ENCODE measurements at regions not wholly inside any gene's neighbourhood (a gene's known extent, or its start where the extent isn't known, plus 50 kb on each side); places are given as distances from the start of the nearest gene placed in this dataset.
"Not testable (repeated sequence)": the region's sequence is repeated elsewhere in the genome, so short reads cannot be mapped to it uniquely, and the experiment has no call there.

DNA sequence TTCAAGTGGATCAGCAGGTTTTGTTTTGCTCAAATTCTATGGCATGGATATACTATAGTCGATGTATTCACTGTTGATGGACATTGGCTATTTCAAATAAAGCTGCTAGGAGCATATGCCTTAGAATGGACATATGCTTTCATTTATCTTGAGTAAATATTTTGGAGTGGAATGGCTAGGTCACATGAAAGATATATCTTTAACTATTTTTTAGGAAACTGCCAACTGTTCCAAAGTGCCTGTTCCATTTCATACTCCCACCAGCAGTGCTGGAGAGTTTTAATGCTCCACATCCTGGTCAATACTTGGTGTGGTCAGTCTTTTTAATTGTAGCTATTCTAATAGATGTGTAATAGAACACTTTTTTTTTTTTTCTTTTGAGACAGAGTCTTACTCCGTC is 81.1 kb upstream of the PIM1 start (continued):
- TF ChIP-seq, protein P1, sequence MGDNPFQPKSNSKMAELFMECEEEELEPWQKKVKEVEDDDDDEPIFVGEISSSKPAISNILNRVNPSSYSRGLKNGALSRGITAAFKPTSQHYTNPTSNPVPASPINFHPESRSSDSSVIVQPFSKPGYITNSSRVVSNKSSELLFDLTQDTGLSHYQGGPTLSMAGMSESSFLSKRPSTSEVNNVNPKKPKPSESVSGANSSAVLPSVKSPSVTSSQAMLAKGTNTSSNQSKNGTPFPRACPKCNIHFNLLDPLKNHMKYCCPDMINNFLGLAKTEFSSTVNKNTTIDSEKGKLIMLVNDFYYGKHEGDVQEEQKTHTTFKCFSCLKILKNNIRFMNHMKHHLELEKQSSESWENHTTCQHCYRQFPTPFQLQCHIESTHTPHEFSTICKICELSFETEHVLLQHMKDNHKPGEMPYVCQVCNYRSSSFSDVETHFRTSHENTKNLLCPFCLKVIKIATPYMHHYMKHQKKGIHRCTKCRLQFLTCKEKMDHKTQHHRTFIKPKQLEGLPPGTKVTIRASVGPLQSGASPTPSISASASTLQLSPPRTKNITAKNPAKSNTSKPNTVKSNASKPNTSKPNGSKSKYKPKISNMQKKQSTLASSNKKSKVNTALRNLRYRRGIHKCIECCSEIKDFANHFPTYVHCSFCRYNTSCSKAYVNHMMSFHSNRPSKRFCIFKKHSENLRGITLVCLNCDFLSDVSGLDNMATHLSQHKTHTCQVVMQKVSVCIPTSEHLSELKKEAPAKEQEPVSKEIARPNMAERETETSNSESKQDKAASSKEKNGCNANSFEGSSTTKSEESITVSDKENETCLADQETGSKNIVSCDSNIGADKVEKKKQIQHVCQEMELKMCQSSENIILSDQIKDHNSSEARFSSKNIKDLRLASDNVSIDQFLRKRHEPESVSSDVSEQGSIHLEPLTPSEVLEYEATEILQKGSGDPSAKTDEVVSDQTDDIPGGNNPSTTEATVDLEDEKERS (tag by site-specific recombination; IDR thresholded peaks at IDR 0.05): no peak
- TF ChIP-seq, protein P2, sequence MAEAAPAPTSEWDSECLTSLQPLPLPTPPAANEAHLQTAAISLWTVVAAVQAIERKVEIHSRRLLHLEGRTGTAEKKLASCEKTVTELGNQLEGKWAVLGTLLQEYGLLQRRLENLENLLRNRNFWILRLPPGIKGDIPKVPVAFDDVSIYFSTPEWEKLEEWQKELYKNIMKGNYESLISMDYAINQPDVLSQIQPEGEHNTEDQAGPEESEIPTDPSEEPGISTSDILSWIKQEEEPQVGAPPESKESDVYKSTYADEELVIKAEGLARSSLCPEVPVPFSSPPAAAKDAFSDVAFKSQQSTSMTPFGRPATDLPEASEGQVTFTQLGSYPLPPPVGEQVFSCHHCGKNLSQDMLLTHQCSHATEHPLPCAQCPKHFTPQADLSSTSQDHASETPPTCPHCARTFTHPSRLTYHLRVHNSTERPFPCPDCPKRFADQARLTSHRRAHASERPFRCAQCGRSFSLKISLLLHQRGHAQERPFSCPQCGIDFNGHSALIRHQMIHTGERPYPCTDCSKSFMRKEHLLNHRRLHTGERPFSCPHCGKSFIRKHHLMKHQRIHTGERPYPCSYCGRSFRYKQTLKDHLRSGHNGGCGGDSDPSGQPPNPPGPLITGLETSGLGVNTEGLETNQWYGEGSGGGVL (tag by site-specific recombination; IDR thresholded peaks at IDR 0.05): no peak

- Histone ChIP-seq H3K4me3 (ENCODE audit: low read depth, low read length) (no peak overlapping the region), H3K9me3 (ENCODE audit: control insufficient read depth, insufficient read depth, low read depth, low read length) (no peaks in the 10 kb centered on the region), H3K27ac (ENCODE audit: extremely low read depth, low read depth, low read length) (no peak overlapping the region), H3K36me3 (ENCODE audit: control insufficient read depth in 2 of 2, insufficient read depth in 1 of 2, low read length in 2 of 2) (no peaks in the 10 kb centered on the region), H3K4me1 (ENCODE audit: control insufficient read depth, insufficient read depth, low read length) (no peaks in the 10 kb centered on the region)
- TF ChIP-seq ZNF394 (tag by site-specific recombination; IDR thresholded peaks at IDR 0.05; ENCODE audit: borderline replicate concordance) (no peak), ZNF239 (tag by site-specific recombination; IDR thresholded peaks at IDR 0.05) (peak; percentile 81)
- CTCF ChIA-PET: interaction anchor here (0.8 kb wide), 1 partner anchor 13 kb away, joined by 3 read pairs; no protein-coding TSS in a partner anchor
- POLR2A ChIA-PET: interaction anchor here (1.0 to 1.2 kb wide), 2 partner anchors 13 to 81 kb away, joined by 5 to 9 read pairs; no protein-coding TSS in a partner anchor
These were observed 80.2 kb upstream of the PIM1 start for GRCh38 chr6:37089783-37090182.

GRCh38 chr6:37091104-37091503 is 78.8 kb upstream of the PIM1 start:
- ChIA-PET POLR2A (interaction anchor here (2.5 kb wide), 1 partner anchor 11 kb away, joined by 8 read pairs; no protein-coding TSS in a partner anchor), CTCF (interaction anchor here (0.6 to 1.1 kb wide), 3 partner anchors 19 to 83 kb away, joined by 3 read pairs; no protein-coding TSS in a partner anchor)
- H3K27ac ChIP-seq (ENCODE audit: extremely low read depth, low read depth, low read length); H3K36me3 ChIP-seq (ENCODE audit: control insufficient read depth in 2 of 2, insufficient read depth in 1 of 2, low read length in 2 of 2); H3K4me1 ChIP-seq (ENCODE audit: control insufficient read depth, insufficient read depth, low read length); H3K9me3 ChIP-seq (ENCODE audit: control insufficient read depth, insufficient read depth, low read depth, low read length); H3K4me3 ChIP-seq (ENCODE audit: low read depth, low read length): not testable (repeated sequence)

DNA sequence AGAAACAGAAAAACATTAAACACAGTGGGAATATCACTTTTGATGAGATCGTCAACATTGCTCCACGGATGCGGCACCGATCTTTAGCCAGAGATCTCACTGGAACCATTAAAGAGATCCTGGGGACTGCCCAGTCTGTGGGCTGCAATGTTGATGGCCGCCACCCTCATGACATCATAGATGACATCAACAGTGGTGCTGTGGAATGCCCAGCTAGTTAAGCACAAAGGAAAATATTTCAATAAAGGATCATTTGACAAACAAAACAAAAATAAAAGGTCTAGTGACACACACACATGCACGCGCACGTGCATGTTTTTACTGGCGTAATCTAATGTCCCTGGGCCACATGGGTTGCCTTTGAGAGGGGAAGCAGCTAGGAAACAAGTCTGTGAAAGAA is 78.4 kb upstream of the PIM1 start:
- H3K36me3 ChIP-seq (ENCODE audit: control insufficient read depth in 2 of 2, insufficient read depth in 1 of 2, low read length in 2 of 2); H3K4me3 ChIP-seq (ENCODE audit: low read depth, low read length); H3K27ac ChIP-seq (ENCODE audit: extremely low read depth, low read depth, low read length); H3K9me3 ChIP-seq (ENCODE audit: control insufficient read depth, insufficient read depth, low read depth, low read length); H3K4me1 ChIP-seq (ENCODE audit: control insufficient read depth, insufficient read depth, low read length): not testable (repeated sequence)
- ChIA-PET POLR2A (interaction anchor here (0.6 to 2.5 kb wide), 2 partner anchors 11 to 159 kb away, joined by 3 to 8 read pairs; no protein-coding TSS in a partner anchor), CTCF (interaction anchor here (0.6 to 1.1 kb wide), 3 partner anchors 41 to 82 kb away, joined by 3 read pairs; no protein-coding TSS in a partner anchor)
- TF ChIP-seq ZNF335 (tag by site-specific recombination; conservative IDR thresholded peaks at IDR 0.05) (peak; percentile 49), KLF10 (tag by site-specific recombination; IDR thresholded peaks at IDR 0.05) (peak; percentile 77), ZNF324 (tag by site-specific recombination; IDR thresholded peaks at IDR 0.05) (peak; percentile 46; the same call in 1 of the 2 replicates), ZBTB21 (tag by site-specific recombination; IDR thresholded peaks at IDR 0.05) (peak; percentile 94), ZNF843 (tag by site-specific recombination; IDR thresholded peaks at IDR 0.05) (peak; percentile 54; the same call in 1 of the 2 replicates), ATF2 (tag by site-specific recombination; IDR thresholded peaks at IDR 0.05; ENCODE audit: low read depth) (peak; percentile 94), KLF1 (tag by site-specific recombination; IDR thresholded peaks at IDR 0.05) (peak; percentile 80), IKZF3 (tag by site-specific recombination; IDR thresholded peaks at IDR 0.05) (0 out of 2 replicates have a peak, but pooled peaks have one; percentile 8), YY2 (tag by site-specific recombination; IDR thresholded peaks at IDR 0.05) (peak; percentile 55; the same call in 1 of the 2 replicates)
- TF ChIP-seq, protein P3, sequence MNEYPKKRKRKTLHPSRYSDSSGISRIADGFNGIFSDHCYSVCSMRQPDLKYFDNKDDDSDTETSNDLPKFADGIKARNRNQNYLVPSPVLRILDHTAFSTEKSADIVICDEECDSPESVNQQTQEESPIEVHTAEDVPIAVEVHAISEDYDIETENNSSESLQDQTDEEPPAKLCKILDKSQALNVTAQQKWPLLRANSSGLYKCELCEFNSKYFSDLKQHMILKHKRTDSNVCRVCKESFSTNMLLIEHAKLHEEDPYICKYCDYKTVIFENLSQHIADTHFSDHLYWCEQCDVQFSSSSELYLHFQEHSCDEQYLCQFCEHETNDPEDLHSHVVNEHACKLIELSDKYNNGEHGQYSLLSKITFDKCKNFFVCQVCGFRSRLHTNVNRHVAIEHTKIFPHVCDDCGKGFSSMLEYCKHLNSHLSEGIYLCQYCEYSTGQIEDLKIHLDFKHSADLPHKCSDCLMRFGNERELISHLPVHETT (tag by site-specific recombination; IDR thresholded peaks at IDR 0.05): peak; percentile 87
- TF ChIP-seq, protein P4, sequence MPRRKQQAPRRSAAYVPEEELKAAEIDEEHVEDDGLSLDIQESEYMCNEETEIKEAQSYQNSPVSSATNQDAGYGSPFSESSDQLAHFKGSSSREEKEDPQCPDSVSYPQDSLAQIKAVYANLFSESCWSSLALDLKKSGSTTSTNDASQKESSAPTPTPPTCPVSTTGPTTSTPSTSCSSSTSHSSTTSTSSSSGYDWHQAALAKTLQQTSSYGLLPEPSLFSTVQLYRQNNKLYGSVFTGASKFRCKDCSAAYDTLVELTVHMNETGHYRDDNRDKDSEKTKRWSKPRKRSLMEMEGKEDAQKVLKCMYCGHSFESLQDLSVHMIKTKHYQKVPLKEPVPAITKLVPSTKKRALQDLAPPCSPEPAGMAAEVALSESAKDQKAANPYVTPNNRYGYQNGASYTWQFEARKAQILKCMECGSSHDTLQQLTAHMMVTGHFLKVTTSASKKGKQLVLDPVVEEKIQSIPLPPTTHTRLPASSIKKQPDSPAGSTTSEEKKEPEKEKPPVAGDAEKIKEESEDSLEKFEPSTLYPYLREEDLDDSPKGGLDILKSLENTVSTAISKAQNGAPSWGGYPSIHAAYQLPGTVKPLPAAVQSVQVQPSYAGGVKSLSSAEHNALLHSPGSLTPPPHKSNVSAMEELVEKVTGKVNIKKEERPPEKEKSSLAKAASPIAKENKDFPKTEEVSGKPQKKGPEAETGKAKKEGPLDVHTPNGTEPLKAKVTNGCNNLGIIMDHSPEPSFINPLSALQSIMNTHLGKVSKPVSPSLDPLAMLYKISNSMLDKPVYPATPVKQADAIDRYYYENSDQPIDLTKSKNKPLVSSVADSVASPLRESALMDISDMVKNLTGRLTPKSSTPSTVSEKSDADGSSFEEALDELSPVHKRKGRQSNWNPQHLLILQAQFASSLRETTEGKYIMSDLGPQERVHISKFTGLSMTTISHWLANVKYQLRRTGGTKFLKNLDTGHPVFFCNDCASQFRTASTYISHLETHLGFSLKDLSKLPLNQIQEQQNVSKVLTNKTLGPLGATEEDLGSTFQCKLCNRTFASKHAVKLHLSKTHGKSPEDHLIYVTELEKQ (tag by site-specific recombination; IDR thresholded peaks at IDR 0.05; ENCODE audit: borderline replicate concordance): peak; percentile 56; the same call in 1 of the 2 replicates
